AG10803 (cell line): ENCODE measurements at regions not wholly inside any gene's neighbourhood (a gene's known extent, or its start where the extent isn't known, plus 50 kb on each side); places are given as distances from the start of the nearest gene placed in this dataset.

Experiments
- DNase-seq: peaks from one replicate; pipeline ENCODE4 v3.0.0; 2010; ENCODE audit warnings: low read depth
- H3K4me3 ChIP-seq: 2 replicates; pipeline ENCODE4 v1.5.1; 2011; ENCODE audit warnings: mild to moderate bottlenecking, low read length, control low read depth
- TF ChIP-seq, protein P1 (sequence below): conservative IDR thresholded peaks from 2 replicates; pipeline ENCODE4 v1.5.1; 2011; ENCODE audit warnings: mild to moderate bottlenecking, low read length, control low read depth, inconsistent platforms

DNA sequence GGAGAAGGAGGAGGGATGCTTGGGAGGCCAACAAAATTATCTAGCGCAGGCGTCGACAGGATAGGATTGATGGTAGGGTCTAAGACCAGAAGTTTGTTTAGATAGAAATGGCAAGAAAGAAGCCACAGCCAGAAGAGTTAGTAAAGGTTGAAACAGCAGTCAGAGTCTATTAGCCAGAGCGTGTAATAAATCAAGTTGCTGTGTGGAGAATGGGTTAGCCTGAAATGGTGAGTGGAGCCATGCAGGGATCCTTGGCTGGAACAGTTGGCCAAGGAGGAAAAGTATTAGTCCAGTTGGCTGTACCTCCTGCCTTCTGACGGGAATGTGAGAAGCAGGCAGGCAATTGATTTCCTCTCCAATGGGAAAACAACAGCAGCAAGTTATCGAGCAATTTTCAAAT lies 190.7 kb upstream of the CCDC68 start:
- no peak for DNase-seq
- TF ChIP-seq, protein P1, sequence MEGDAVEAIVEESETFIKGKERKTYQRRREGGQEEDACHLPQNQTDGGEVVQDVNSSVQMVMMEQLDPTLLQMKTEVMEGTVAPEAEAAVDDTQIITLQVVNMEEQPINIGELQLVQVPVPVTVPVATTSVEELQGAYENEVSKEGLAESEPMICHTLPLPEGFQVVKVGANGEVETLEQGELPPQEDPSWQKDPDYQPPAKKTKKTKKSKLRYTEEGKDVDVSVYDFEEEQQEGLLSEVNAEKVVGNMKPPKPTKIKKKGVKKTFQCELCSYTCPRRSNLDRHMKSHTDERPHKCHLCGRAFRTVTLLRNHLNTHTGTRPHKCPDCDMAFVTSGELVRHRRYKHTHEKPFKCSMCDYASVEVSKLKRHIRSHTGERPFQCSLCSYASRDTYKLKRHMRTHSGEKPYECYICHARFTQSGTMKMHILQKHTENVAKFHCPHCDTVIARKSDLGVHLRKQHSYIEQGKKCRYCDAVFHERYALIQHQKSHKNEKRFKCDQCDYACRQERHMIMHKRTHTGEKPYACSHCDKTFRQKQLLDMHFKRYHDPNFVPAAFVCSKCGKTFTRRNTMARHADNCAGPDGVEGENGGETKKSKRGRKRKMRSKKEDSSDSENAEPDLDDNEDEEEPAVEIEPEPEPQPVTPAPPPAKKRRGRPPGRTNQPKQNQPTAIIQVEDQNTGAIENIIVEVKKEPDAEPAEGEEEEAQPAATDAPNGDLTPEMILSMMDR = no peak
- H3K4me3 ChIP-seq = no peak overlapping the region

GRCh38 chr18:55147791-55148190 lies 188.5 kb upstream of the CCDC68 start:
- DNase-seq = no peak
- H3K4me3 ChIP-seq = no peak overlapping the region
- TF ChIP-seq, protein P1 = no peak

DNA sequence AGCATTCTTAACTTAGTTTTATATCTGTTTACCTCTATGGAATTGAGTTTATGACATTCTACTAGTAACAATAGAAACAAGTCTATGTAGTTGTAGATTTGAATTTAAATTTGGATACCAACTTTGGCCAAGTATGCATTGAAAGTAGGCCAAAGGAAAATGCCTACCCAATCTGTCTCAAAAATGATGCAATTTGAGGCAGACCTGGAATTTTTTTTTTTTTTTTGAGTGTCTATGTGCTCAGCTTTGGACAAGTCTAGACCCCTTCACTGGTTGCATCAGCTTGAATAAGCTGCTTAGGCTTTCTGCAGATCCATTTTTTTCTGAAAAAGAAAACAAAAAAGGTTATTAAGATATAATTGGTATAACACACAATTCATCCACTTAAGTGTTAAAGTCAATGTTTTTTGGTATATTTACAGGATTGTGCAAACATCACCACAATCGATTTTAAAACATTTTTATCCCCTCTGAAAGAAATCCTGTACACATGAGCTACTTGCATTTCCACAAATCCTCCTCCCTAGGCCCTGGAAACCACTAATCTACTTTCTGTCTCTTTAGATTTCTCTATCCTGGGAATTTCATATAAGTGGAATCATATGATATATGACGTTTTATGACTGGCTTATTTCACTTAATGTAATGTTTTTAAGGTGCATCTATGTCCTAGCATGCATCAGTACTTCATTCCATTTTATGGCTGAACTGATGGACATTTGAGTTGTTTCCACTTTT lies 185.1 kb upstream of the CCDC68 start:
- TF ChIP-seq, protein P1 = no peak

GRCh38 chr18:55142410-55142809 lies 183.1 kb upstream of the CCDC68 start:
- H3K4me3 ChIP-seq = no peak overlapping the region
- TF ChIP-seq, protein P1 = no peak
- peak; percentile 36 for DNase-seq

More for the DNA sequence above, 185.1 kb upstream of the CCDC68 start:
- peak; percentile 50 for DNase-seq
- H3K4me3 ChIP-seq = no peak overlapping the region

DNA sequence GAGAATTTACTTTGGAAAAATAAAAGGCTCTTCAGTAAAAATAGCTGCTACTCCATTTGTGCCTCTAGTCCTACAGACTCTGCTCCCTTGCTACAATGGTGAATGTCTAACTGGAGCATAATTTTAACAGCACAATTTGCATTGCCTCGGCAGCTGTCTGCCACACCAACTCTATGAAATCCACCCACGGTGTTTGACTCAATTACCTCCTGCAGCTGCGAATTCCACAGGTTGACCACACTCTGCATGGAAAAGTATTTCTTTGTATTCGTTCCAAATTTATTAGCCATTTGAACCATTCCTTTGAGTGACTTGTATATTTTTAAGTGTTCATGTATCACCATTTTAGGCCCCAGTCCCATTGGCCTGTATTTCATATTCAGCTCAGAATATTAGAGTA lies 182.1 kb upstream of the CCDC68 start:
- H3K4me3 ChIP-seq = no peak overlapping the region
- TF ChIP-seq, protein P1 = no peak
- no peak for DNase-seq

DNA sequence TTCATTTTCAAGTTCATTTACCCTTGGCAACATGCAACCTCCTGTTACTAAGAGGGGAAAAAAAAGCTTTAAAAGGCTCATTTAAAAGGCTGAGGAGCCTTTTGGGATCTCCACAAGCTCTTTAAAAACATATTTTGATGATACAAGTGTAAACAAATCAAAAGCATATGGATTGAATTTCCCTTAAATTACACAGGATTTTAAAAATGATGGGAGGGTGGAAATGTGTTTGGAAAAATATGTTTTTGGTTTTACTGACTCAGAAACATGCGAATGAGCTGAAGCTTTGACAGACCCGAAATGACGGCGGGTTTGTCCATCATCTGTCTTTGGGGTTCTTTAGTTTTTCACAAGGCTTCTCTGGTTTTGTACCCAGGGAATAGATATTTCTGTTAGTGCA lies 180.6 kb upstream of the CCDC68 start:
- TF ChIP-seq, protein P1 = no peak
- no peak overlapping the region for H3K4me3 ChIP-seq
- no peak for DNase-seq

- TF ChIP-seq, protein P1 = no peak
- H3K4me3 ChIP-seq = no peak overlapping the region
- DNase-seq = no peak
These were observed 180.0 kb upstream of the CCDC68 start for GRCh38 chr18:55139307-55139706.
